GM18517 (cell line): ENCODE measurements at regions not wholly inside any gene's neighbourhood (a gene's known extent, or its start where the extent isn't known, plus 50 kb on each side); places are given as distances from the start of the nearest gene placed in this dataset.
"Not testable (repeated sequence)": the region's sequence is repeated elsewhere in the genome, so short reads cannot be mapped to it uniquely, and the experiment has no call there.

Source experiments
- ATAC-seq: cut with Tn5 transposase; IDR thresholded peaks from one replicate; pipeline ENCODE4 v1.9.1; 2021; ENCODE audit warnings: mild to moderate bottlenecking, moderate library complexity; ENCODE audit not compliant: unreplicated experiment

GRCh38 chr5:118491351-118491750 lies 497.0 kb downstream of the DTWD2 start:
- no peak for ATAC-seq

GRCh38 chr5:118486647-118487225 lies 501.6 kb downstream of the DTWD2 start:
- ATAC-seq = no peak

GRCh38 chr5:118479285-118479684 lies 509.1 kb downstream of the DTWD2 start:
- no peak for ATAC-seq

DNA sequence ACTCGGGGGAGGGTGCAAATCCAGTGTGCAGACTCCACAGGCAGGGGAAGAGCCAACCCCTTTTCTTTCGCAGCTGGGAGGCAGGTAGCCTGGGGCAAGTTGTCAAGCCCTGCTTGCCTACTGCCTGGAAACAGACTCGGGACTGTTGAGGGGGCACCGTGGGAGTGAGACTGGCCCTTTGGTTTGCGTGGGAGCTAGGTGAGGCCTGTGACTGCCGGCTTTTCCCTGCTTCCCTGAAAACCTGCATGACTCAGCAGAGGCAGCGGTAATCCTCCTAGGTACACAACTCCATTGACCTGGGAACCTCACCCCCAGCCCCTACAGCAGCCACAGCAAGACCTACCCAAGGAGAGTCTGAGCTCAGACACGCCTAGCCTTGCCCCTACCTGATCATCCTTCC lies 509.5 kb downstream of the DTWD2 start:
- ATAC-seq = no peak

DNA sequence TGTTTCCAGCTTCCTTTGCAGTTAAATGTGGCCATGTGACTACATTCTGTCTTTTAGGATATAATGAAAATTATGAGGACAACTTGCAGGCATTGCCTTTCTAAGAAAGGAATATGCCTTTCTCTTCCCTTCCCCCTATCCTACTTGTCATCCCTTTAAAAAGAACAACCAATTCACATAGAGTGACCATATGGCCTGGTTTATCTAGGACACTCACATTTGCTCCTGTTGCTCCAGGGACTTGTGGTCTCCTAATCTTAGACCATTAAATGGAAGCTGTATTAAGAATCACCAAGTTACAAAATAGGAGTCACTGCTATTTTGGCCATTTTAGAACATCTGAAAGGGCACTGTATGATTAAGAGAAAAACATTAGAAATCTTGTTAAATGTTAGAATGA lies 520.3 kb downstream of the DTWD2 start:
- ATAC-seq = no peak

DNA sequence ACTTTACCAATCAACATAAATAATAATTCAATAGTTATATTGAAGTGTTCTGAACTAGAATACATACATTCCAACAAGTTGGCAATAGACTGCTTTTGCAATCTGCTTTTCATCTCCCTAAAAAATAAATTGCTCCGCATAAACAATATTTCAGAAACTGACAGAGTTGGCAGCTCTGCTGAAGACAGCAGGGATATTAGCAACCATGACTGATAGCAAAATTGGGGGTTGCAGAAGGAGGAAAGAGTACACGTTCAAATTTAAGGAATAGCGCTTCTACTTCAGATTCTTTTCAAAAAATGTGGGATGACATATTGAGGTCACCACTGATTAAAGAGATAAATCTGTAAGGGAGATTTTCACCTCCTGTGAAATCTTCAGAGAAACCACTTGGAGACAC lies 521.2 kb downstream of the DTWD2 start:
- ATAC-seq = no peak

GRCh38 chr5:118466418-118466817 lies 521.9 kb downstream of the DTWD2 start:
- ATAC-seq = no peak

GRCh38 chr5:118462276-118462675 lies 526.1 kb downstream of the DTWD2 start:
- ATAC-seq = not testable (repeated sequence)

- no peak for ATAC-seq
Measured at GRCh38 chr5:118461436-118461835, 526.9 kb downstream of the DTWD2 start.

GRCh38 chr5:118459490-118459889 lies 528.9 kb downstream of the DTWD2 start:
- ATAC-seq = no peak

DNA sequence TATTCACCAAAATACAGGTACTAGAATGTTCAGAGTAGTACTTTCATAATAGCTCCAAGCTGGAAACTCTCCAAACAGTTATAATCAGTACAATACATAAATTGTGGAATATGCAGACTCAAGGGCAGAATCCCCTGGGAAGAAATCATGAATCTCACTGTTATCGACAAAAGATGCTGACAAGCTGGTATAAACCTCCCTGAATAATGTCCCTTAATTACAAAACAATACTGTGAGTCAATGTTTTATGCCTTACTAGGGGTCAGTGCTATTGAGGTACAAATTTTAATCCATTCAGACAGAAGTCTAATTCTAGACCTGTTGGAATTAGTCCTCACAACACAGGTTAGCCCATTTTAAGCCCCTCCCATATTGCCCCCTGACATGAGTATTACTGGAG lies 532.3 kb downstream of the DTWD2 start:
- no peak for ATAC-seq

DNA sequence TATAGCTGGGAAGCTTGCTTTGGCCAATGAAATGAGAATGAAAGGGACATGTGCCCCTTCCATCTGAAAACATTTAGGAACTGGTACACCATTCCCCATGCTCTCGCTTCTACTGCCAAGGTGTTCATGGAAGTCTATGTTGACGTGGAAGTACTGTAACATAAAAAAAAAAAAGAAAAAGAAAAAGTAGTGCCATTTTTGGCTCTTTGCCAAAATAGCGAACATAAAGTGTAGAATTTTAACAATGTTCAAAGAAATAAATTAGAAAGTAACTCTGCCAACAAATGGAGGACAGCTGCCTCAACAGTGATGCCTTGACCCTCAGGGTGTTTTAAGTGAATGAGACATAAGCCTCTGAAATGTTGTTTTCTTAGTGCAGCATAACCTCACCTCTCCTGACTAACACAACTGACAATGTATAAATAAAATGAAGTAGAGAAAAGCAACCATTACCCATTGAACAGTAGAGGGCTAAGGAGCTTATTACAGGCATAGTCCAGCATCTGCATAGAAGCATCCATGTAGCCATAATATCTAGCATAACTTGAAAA lies 536.6 kb downstream of the DTWD2 start:
- no peak for ATAC-seq

GRCh38 chr5:118450554-118451332 lies 537.6 kb downstream of the DTWD2 start:
- no peak for ATAC-seq

DNA sequence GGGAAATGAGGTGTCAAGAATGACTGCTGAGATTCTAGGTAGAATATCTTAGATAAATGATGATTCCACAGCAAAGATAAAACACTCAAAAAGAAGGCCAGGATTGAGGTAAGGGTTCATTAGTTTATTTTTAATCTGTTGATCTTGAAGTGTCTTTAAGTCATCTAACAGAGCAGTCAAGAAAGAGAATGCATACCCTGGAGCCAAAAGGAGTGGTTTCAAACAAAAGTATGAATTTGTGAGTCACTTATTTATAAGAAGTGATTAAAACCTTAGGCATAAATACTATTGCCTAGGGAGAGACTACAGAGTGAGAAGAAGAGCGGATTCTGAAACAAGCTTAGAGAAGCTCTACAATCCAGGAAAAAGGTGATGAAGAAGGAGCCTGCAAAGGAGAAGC lies 541.0 kb downstream of the DTWD2 start:
- no peak for ATAC-seq

GRCh38 chr5:118441956-118442355 lies 546.4 kb downstream of the DTWD2 start:
- ATAC-seq = no peak

DNA sequence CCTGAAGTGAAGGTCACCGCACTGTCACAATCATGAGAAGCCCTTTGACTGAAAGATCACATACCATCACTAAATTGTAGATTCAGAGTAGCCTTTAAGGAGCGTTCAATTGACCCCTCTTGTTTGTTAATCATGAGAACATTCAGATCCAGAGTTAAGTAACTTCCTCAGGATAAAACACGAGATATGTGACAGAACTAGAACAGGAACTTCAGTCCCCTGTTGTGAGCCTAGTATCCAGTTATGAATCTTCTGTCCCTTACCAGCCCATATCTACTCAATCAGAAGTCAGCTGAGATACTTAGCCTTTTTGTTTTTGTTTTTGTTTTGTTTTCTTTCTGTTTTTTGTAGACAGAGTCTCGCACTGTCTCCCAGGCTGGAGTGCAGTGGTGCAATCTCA lies 547.3 kb downstream of the DTWD2 start:
- ATAC-seq = no peak

GRCh38 chr5:118440496-118440895 lies 547.9 kb downstream of the DTWD2 start:
- no peak for ATAC-seq

GRCh38 chr5:118439831-118440230 lies 548.5 kb downstream of the DTWD2 start:
- no peak for ATAC-seq

- no peak for ATAC-seq
Measured at GRCh38 chr5:118435131-118435530, 553.2 kb downstream of the DTWD2 start.

- no peak for ATAC-seq
Measured at GRCh38 chr5:118434522-118434921, 553.8 kb downstream of the DTWD2 start.

GRCh38 chr5:118430076-118430475 lies 558.3 kb downstream of the DTWD2 start:
- no peak for ATAC-seq

- ATAC-seq = no peak
Measured at GRCh38 chr5:118407958-118408357, 580.4 kb downstream of the DTWD2 start.
